Astrocyte of the cerebellum (primary cell): ENCODE measurements at regions not wholly inside any gene's neighbourhood (a gene's known extent, or its start where the extent isn't known, plus 50 kb on each side); places are given as distances from the start of the nearest gene placed in this dataset.
A peak's percentile ranks its signal among the peaks of the same experiment; 100 is the strongest.

Experiments
- DNase-seq: peaks from one replicate; pipeline ENCODE4 v3.0.0-alpha.2; 2011; ENCODE audit warnings: low read depth
- H3K4me3 ChIP-seq: 2 replicates; pipeline ENCODE4 v1.5.1; 2011; ENCODE audit warnings: mild to moderate bottlenecking, low read depth, low read length, moderate library complexity
- CTCF ChIP-seq: IDR thresholded peaks from 2 replicates; pipeline ENCODE4 v1.5.1; 2012; ENCODE audit warnings: low read length, low read depth, moderate library complexity, mild to moderate bottlenecking; ENCODE audit errors: missing control alignments
- in situ Hi-C: cut with HindIII; loops from 2 replicates; pipeline ENCODE4 v1.10.0; 2017; ENCODE audit warnings: low sequenced_read_pairs

DNA sequence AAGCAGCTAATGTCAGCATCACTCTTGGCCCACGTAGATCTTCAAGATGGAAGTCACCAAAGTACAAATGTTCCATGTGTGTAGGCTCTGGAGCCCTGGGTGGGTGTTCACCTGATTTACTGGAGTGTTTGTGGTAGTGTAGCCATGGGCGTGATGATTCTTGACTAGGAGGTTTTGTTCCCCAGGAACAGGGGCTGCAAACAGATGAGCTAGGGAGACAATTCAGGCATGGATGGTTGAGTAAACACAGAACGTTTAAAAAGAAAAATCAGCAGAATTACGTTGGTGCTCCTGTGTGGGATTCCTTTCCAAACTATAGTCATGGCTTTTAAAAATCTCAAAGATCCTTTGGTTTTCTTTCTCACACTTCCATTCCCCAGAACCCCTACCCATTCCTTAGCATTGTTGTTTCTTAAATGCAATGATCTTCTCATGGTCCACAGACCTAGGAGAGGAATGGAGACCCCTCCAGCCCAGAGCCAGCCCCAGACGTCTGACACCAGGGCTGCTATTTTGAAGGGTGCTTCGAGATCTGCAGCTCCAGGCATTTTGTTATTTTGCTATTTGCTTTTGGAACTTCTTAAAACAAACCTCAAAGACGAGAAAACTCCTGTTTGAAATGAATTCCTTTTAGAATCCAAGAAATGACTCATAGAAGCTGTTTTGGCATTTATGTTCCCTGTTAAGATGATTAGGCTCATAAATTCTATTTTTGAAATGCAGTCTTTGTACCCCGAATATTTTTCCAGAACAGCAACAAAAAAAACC lies 115.1 kb downstream of the ETS2 start:
- in situ Hi-C loops, result no loop called here
- DNase-seq, result peak; percentile 79
- TF ChIP-seq CTCF, result no peak
- no peak overlapping the region for H3K4me3 ChIP-seq

DNA sequence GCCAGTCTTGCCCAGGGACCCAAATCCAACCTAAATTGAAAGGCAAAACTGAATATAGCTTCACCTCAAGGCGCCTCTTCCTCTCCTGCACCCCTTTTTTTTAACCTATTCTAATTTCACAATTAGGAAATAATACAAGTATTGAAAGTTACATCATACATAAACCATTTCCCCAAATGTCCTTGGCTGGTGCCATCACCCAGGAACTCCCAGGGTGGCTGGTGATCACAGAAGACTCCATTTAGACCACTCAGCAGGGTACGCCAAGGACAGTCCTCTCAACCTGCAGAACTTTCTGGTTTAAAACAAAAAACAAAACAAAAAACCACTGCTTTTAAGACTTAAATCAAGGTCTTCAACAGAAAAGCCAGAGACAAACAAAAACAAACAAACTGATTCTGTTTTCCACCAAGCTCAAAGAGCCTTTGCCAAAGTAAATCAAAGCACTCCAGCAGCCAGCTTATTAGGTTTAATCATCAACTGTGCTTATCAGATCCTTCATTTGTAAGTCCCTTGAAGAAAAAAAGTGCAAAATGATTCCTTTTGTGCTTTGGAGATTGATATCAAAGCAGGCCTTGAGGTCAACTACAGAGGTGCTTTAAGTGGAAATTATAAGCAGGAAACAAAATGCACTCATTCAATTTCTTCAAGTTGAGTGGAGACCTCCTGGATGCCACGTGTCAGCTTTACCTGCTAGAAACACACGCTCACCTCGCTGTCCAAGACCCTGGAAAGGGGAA lies 113.0 kb downstream of the ETS2 start:
- in situ Hi-C loops, result no loop called here
- TF ChIP-seq CTCF, result no peak
- H3K4me3 ChIP-seq, result no peak overlapping the region
- no peak for DNase-seq

DNA sequence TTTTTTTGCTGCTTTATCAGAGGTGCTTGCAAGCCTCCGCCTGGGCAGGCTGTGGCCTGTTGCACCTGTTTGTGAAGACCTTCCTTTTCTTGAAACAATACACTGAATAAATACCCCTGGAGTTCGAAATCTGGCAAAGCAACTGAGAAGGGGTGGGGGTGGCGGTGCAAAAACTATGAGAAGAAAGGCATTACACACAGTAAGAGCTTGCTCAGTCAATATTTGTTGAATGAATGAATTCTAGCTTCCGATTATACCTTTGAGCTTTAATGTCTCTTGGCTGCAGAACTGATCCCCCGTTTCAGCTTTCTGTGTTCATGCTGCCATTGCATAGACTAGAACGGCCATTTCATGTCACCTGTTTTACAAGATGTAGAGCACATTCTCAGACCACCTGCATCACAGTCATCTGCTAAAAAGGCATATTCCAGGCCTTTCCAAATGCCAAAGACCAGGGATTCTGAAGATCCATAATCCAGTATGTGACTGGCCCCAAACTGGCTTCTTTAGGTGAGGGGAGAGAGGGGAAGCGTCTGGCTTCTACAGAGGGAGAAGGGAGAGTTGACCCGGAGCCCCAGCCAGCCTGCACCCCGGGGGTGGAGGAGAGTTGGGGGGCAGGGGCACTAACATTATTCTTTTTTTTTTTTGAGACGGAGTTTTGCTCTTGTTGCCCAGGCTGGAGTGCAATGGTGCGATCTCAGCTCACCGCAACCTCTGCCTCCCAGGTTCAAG lies 111.5 kb downstream of the ETS2 start:
- DNase-seq, result no peak
- TF ChIP-seq CTCF, result no peak
- in situ Hi-C loops, result no loop called here
- H3K4me3 ChIP-seq, result no peak overlapping the region

DNA sequence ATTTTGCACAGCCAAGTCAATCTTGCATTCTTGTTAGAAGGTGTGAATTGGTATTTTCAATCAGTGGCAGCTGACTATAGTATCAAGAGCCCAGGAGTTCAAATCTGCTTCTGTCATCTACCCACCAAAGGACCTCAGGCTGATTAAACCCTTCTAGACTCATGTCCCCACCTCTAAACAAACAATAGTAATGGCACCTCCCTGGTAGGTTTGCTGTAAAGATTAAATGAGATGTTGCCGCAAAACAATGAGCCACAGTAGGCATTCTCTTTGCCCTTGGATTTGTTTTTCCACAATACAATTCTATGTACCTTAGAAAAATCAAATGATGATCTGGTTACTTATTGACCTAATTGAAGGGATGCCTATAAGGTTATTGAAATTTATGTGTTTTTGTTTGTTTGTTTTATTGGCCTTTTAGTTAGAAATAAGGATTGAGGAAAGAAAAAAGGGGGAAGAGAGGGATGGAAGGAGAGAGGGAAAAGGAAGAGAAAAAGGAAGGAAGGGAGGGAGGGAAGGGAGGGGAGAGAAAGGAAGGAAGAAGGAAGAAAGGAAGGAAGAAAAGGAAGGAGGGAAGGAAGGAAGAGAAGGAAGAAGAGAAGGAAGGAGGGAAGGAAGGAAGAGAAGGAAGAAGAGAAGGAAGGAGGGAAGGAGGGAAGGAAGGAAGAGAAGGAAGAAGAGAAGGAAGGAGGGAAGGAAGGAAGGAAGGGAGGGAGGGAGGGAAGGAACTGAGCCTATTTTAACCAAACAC lies 110.7 kb downstream of the ETS2 start:
- in situ Hi-C loops, result no loop called here
- no peak for TF ChIP-seq CTCF
- DNase-seq, result no peak
- H3K4me3 ChIP-seq, result no peak overlapping the region

DNA sequence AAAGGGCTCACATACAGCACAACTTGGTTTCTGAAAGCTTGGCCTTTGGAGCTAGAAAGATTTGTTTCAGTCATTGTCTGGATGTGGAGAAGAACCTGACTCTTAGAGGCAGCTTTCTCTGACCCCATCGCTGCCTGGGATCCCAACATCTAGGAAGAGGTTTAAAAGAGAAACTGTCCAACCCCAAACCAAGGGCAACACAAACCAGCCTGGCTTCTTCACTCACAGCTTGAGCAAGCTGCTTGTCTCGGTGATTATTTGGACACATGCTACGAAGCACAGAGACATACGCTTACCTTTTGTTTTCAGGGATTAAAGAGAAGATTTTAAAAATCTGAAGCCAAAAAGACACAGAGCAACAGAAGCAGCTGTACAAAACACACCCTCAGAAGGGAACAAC lies 109.8 kb downstream of the ETS2 start:
- DNase-seq, result no peak
- TF ChIP-seq CTCF, result no peak
- in situ Hi-C loops, result no loop called here
- H3K4me3 ChIP-seq, result no peak overlapping the region
